Esophagus squamous epithelium (tissue), 4 donors: ENCODE measurements at regions not wholly inside any gene's neighbourhood (a gene's known extent, or its start where the extent isn't known, plus 50 kb on each side); places are given as distances from the start of the nearest gene placed in this dataset.
"Not testable (repeated sequence)": the region's sequence is repeated elsewhere in the genome, so short reads cannot be mapped to it uniquely, and the experiment has no call there.

Experiments used
- CTCF ChIP-seq, 6 experiments: fragments of 450-650 bp in 4 of 6; fragments of 200-600 bp in 2 of 6; sonication (generic) in 2 of 6; IDR thresholded peaks; one replicate each; pipeline ENCODE4 v1.5.1; 2016 to 2019; ENCODE audit warnings: antibody characterized with exemption in 6 of 6, mild to moderate bottlenecking in 4 of 6, moderate library complexity in 4 of 6
- POLR2A ChIP-seq, 4 donors: fragments of 450-650 bp; IDR thresholded peaks; one replicate each; pipeline ENCODE4 v1.6.1; 2017; ENCODE audit warnings: antibody characterized with exemption in 4 of 4, mild to moderate bottlenecking in 4 of 4, moderate library complexity in 3 of 4

- not testable (repeated sequence) for TF ChIP-seq CTCF, POLR2A (IDR thresholded peaks at IDR 0.05)
Measured at GRCh38 chr2:87537251-87537671, 210.6 kb upstream of the PLGLB2 start.
